ENCODE measurements at regions not wholly inside any gene's neighbourhood (a gene's known extent, or its start where the extent isn't known, plus 50 kb on each side); places are given as distances from the start of the nearest gene placed in this dataset.

- no peak overlapping the region for H3K27ac ChIP-seq (ENCODE audit: low read length)
- ChIA-PET CTCF (no interaction called here), POLR2A (no interaction called here)
- no peaks in the 10 kb centered on the region for H3K27me3 ChIP-seq (ENCODE audit: control insufficient read depth, insufficient read depth, low read length)
- intact Hi-C loops (cut with micrococcal nuclease; ENCODE audit: unreplicated experiment) = no loop called here
- DNase-seq (ENCODE audit: low read depth, low spot score) (no peak), ATAC-seq (no peak)
- H3K36me3 ChIP-seq (ENCODE audit: control insufficient read depth, insufficient read depth, low read length) = no peaks in the 10 kb centered on the region
- in situ Hi-C loops (cut with HindIII; ENCODE audit: low pct_unique_long_range_greater_than_20kb, low sequenced_read_pairs) = no loop called here
- no peak for TF ChIP-seq CTCF (IDR thresholded peaks at IDR 0.05)
- no peak for TF ChIP-seq POLR2AphosphoS5 (IDR thresholded peaks at IDR 0.05; ENCODE audit: low read depth, low read length)
- H3K4me3 ChIP-seq (ENCODE audit: low read depth in 2 of 2, low read length in 2 of 2) = no peak overlapping the region
- BruUV-seq (replicated peaks) = no TSS peak
- no peaks in the 10 kb centered on the region for H3K4me1 ChIP-seq (ENCODE audit: control insufficient read depth, insufficient read depth, low read length)
- no peaks in the 10 kb centered on the region for H3K9me3 ChIP-seq (ENCODE audit: control insufficient read depth, insufficient read depth, low read depth, low read length)
Measured at GRCh38 chr14:43591776-43592175, 915.3 kb downstream of the FSCB start.

- Histone ChIP-seq H3K27ac (ENCODE audit: low read length) (no peak overlapping the region), H3K4me3 (ENCODE audit: low read depth in 2 of 2, low read length in 2 of 2) (no peak overlapping the region), H3K36me3 (ENCODE audit: control insufficient read depth, insufficient read depth, low read length) (no peaks in the 10 kb centered on the region), H3K9me3 (ENCODE audit: control insufficient read depth, insufficient read depth, low read depth, low read length) (no peaks in the 10 kb centered on the region), H3K4me1 (ENCODE audit: control insufficient read depth, insufficient read depth, low read length) (no peaks in the 10 kb centered on the region), H3K27me3 (ENCODE audit: control insufficient read depth, insufficient read depth, low read length) (no peaks in the 10 kb centered on the region)
- DNase-seq (ENCODE audit: low read depth, low spot score) (no peak), ATAC-seq (no peak)
- ChIA-PET CTCF (no interaction called here), POLR2A (no interaction called here)
- TF ChIP-seq CTCF (IDR thresholded peaks at IDR 0.05) = no peak
- TF ChIP-seq SIN3A (IDR thresholded peaks at IDR 0.05; ENCODE audit: borderline replicate concordance, insufficient read depth, low read depth, low read length) = no peak
- TF ChIP-seq TCF7L2 (IDR thresholded peaks at IDR 0.05; ENCODE audit: low read depth, low read length) = no peak
- TF ChIP-seq REST (IDR thresholded peaks at IDR 0.05; ENCODE audit: insufficient read depth in 1 of 2, low read depth in 2 of 2, low read length in 1 of 2) = no peak
- TF ChIP-seq POLR2AphosphoS5 (IDR thresholded peaks at IDR 0.05; ENCODE audit: low read depth, low read length) = no peak
- in situ Hi-C loops (cut with HindIII; ENCODE audit: low pct_unique_long_range_greater_than_20kb, low sequenced_read_pairs) (no loop called here), intact Hi-C loops (cut with micrococcal nuclease; ENCODE audit: unreplicated experiment) (no loop called here)
- no TSS peak for BruUV-seq (replicated peaks)
Measured at GRCh38 chr14:43587183-43587582, 919.9 kb downstream of the FSCB start.

GRCh38 chr14:43579671-43580070, 927.4 kb downstream of the FSCB start:
- Histone ChIP-seq H3K9me3 (ENCODE audit: control insufficient read depth, insufficient read depth, low read depth, low read length) (no peaks in the 10 kb centered on the region), H3K4me3 (ENCODE audit: low read depth in 2 of 2, low read length in 2 of 2) (no peak overlapping the region), H3K4me1 (ENCODE audit: control insufficient read depth, insufficient read depth, low read length) (no peaks in the 10 kb centered on the region), H3K27me3 (ENCODE audit: control insufficient read depth, insufficient read depth, low read length) (no peaks in the 10 kb centered on the region), H3K27ac (ENCODE audit: low read length) (no peak overlapping the region), H3K36me3 (ENCODE audit: control insufficient read depth, insufficient read depth, low read length) (no peaks in the 10 kb centered on the region)
- intact Hi-C loops (cut with micrococcal nuclease; ENCODE audit: unreplicated experiment) = no loop called here
- no peak for ATAC-seq
- in situ Hi-C loops (cut with HindIII; ENCODE audit: low pct_unique_long_range_greater_than_20kb, low sequenced_read_pairs) = no loop called here
- ChIA-PET CTCF (no interaction called here), POLR2A (no interaction called here)
- no peak for DNase-seq (ENCODE audit: low read depth, low spot score)
- no TSS peak for BruUV-seq (replicated peaks)
- TF ChIP-seq POLR2AphosphoS5 (IDR thresholded peaks at IDR 0.05; ENCODE audit: low read depth, low read length) = no peak
- TF ChIP-seq CTCF (IDR thresholded peaks at IDR 0.05) = no peak
- TF ChIP-seq SIN3A (IDR thresholded peaks at IDR 0.05; ENCODE audit: borderline replicate concordance, insufficient read depth, low read depth, low read length) = no peak
- TF ChIP-seq TCF7L2 (IDR thresholded peaks at IDR 0.05; ENCODE audit: low read depth, low read length) = no peak
- TF ChIP-seq REST (IDR thresholded peaks at IDR 0.05; ENCODE audit: insufficient read depth in 1 of 2, low read depth in 2 of 2, low read length in 1 of 2) = no peak

All from Panc1 (cell line).